ENCODE measurements at regions not wholly inside any gene's neighbourhood (a gene's known extent, or its start where the extent isn't known, plus 50 kb on each side); places are given as distances from the start of the nearest gene placed in this dataset.

- DNase-seq (ENCODE audit: low read depth), result no peak
Observed at GRCh38 chr3:178059836-178060235, 476.4 kb upstream of the KCNMB2 start.

GRCh38 chr3:178060407-178060806 lies 475.8 kb upstream of the KCNMB2 start:
- no peak for DNase-seq (ENCODE audit: low read depth)

- DNase-seq (ENCODE audit: low read depth), result no peak
Observed at GRCh38 chr3:178062126-178062525, 474.1 kb upstream of the KCNMB2 start.

DNA sequence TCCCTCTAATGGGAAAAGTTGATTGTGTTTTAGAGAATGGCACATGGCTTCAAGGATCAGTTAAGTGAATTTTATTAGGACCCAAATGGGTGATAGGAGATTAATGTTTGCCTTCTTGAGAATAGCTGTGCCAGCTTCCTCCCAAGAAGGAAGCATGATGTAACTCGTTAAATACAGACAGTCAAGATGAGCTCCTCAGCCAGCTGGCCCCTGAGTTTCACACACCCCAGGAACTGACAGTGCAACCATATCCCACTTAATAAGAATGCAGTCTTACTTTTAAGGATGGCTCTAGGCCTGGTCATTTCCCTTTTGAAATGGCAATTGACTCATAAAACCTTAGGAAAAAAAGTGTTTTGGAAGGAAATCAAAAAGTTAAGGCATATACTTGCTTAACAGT lies 472.8 kb upstream of the KCNMB2 start:
- no peak for DNase-seq (ENCODE audit: low read depth)

DNA sequence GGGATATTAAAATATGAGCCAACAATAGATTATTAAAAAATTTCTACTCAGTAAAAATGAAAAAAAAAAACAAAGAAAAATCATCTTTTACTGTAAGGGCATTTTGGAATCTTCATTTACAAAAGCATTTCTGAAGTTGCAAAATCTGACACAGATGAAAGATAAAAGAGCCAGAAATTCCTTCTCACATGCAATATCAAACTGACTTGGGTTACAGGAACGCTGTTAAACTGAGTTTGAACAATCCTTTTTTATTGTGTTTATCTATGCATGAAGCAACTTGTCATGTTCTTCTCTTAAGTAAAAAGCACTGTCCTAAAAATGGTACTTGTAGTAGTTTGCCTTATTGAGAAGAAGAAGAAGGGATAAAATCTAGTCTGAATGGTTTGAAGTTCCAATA lies 468.5 kb upstream of the KCNMB2 start:
- DNase-seq (ENCODE audit: low read depth), result no peak

GRCh38 chr3:178072391-178073305 lies 463.6 kb upstream of the KCNMB2 start:
- DNase-seq (ENCODE audit: low read depth), result no peak

DNA sequence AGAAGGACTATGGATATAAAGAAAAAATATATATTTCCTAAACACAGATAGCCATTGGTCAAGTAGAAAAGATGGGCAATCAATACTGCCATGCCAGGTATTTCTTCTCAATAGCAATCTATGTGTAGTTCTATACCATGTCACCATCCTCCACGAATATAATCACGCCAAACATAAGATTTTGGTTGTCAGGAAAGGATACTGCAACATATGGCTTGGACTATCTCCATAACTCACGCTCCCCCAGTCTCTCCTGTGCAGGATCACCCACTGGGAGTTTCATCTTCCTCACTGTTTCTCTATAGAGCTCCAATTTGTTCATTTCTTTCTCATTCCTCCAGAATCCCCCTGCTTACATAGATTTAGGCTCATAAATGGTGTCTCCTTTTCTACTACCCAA lies 462.9 kb upstream of the KCNMB2 start:
- DNase-seq (ENCODE audit: low read depth), result no peak

GRCh38 chr3:178075344-178075743 lies 460.9 kb upstream of the KCNMB2 start:
- DNase-seq (ENCODE audit: low read depth), result no peak

- DNase-seq (ENCODE audit: low read depth), result no peak
Observed at GRCh38 chr3:178078953-178079352, 457.3 kb upstream of the KCNMB2 start.

DNA sequence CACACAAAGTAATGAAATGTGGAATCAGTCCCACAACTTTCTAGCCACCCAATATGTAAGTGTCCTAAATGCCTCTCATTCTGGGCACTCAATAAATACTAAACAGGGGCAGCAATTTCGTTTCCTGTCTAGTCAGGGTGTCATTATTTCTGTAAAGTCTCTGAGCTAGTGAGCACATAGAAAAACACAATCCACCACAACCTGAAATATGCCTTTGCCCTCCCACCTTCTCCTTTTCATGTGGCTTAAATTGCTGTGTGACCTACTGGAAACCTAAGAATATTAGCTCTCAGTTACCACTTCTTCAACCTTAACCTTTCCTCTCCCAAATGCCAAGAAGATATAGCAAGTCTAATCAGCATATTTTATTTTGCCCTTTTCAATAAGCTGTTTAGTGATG lies 456.3 kb upstream of the KCNMB2 start:
- DNase-seq (ENCODE audit: low read depth), result no peak

GRCh38 chr3:178082326-178082906 lies 453.8 kb upstream of the KCNMB2 start:
- no peak for DNase-seq (ENCODE audit: low read depth)

GRCh38 chr3:178083906-178084866 lies 452.1 kb upstream of the KCNMB2 start:
- no peak for DNase-seq (ENCODE audit: low read depth)

GRCh38 chr3:178084938-178085816 lies 451.1 kb upstream of the KCNMB2 start:
- peak; percentile 4 for DNase-seq (ENCODE audit: low read depth)

DNA sequence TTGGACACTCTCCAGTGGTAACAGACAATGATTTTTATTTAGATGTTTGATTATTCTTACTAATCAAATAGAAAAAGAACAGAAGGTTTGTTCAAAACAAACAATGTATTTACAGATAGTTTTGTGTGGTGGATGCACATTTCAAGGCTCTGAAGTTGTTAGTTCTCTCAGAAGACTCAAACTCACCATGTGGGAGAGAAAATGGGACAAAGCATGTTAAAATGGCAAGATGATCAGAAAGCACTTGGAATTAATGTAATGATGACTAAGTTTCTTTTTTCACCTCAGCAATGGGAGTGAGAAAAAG lies 450.5 kb upstream of the KCNMB2 start:
- DNase-seq (ENCODE audit: low read depth), result no peak

DNA sequence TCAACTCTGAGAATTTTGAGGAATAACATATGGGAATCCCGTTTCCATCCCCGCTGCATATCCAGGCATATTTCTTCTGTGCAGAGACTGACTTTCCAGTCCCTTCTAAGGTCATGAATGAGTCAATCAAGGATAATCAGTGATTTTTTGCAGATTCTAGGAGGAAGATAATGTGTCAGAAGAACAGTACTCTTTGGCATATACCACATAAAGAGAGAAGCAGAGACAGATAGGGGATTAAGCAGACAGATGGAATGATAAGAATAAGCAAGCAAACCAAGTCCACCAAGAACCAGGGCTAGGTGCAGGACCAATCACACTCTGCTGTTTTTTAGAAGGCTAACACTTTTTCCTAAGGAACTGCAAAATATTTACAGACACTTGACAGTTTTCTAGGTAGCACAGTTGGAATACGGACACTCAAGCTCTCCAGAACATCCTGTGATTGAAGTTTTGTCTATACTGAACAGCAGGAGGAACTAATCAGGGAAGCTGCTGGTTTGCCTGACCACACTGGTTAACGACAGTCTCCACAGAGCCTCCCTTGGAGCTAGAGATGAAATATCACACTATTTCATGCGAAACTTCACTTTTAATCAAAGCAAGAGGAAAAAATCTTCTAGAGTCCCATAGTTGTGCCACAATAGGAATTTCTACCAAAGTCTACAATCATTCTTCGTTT lies 450.0 kb upstream of the KCNMB2 start:
- DNase-seq (ENCODE audit: low read depth), result no peak

- no peak for DNase-seq (ENCODE audit: low read depth)
Observed at GRCh38 chr3:178087376-178087775, 448.9 kb upstream of the KCNMB2 start.

DNA sequence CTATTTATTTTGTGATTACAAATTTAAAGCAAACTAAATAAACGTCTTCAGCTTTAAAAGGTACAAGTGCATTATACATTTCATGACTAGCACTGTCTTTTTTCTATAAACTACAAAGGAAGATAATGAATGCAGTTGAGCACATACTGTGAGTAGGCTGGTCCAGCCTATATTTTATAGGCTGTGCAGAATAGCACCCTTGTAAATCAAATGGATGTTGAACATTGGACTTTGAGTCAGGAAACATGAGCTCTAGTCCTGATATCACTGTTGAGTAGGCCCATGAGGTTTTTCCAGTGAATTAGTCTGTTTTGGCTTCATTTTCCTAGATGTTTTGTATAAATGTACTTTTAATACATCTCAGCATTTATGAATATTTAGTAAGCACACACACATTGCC lies 447.3 kb upstream of the KCNMB2 start:
- DNase-seq (ENCODE audit: low read depth), result no peak

GRCh38 chr3:178090899-178091298 lies 445.3 kb upstream of the KCNMB2 start:
- no peak for DNase-seq (ENCODE audit: low read depth)

GRCh38 chr3:178095522-178095921 lies 440.7 kb upstream of the KCNMB2 start:
- no peak for DNase-seq (ENCODE audit: low read depth)

- DNase-seq (ENCODE audit: low read depth), result no peak
Observed at GRCh38 chr3:178096955-178097354, 439.3 kb upstream of the KCNMB2 start.

DNA sequence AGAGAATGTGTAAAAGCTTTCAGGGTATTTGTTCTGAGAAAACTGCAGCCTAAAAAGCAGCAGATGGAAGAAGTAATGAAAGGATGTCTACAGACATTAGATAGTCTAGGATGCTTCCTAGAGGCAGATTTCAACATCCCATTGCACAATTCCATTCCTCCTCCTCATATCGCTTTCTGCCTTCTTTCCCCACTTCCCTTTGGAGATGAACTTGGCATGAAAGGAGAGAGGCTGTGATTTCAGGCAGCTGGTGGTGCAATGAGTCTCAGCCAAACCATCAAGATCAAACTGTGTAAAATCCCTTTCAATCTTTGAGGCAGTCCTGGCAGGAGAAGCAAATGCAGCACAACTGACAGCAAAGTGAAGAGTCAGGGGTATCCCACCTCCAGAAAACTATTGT lies 438.7 kb upstream of the KCNMB2 start:
- DNase-seq (ENCODE audit: low read depth), result no peak
